NCI-H1105 treated with DMSO at 0.1 percent for 48 hours (cell line): ENCODE measurements at regions not wholly inside any gene's neighbourhood (a gene's known extent, or its start where the extent isn't known, plus 50 kb on each side); places are given as distances from the start of the nearest gene placed in this dataset.

Source experiments
- DNase-seq: peaks from one replicate; lab custom pipeline; 2025; lab: John Stamatoyannopoulos, UW

DNA sequence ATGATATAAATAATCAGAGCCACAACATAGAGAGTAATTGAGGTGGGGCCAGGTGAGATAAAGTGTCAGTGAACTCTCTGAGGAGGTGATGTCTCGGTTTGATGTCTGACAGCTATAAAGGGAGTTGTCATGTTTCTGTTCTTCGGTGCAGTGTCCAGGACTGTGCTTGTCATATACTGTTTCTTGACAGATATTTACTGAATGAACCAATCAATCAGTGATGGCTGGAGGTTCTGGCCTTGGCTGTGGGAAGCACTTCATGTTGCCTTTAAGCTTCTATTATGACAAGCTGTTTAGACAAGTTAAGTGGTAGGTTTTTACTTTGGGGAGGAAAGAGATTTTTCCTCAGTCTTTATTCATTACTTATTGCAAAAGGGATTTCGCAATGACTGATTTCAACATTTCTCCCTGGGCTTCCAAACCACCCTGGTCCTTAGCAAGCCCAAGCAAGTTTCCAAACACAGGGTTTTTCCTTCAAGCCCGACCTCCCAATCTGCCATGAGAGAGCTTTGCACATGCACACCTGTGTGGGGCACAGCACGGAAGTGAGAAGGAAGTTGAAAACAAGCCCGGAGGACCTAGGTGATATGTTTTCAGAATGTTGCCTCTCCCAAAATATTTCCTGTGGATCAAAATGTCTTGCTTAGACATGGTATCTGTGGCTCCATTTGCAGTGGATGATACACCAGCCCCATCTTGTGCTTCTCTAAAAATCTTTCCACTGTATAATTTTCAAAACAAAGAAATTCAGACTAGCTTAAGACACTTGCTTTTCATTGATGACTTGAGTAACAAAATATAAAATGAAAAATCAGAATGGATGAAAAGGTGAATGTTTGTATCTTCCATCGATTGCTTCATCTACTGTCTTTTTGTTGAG lies 567.3 kb upstream of the BTBD3 start:
- DNase-seq: no peak

DNA sequence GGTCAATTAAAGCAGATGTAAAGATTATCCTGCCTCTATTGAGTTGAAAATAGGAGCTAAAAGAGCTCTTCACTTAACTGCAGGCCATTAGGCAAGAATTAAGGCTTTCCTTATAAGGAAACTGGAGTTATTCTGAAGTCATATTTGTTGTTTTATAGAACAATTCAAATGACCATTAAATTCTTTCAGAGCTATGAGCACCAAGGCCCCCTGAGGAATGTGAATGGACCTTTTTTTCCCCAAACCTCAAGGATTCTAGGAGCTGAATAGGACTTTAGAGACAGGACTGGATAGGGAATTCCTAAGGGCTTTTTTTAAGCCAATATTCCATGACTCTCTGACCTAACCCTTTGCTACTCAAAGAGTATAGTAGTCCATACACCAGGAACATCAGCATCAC lies 565.7 kb upstream of the BTBD3 start:
- peak; percentile 93 for DNase-seq

DNA sequence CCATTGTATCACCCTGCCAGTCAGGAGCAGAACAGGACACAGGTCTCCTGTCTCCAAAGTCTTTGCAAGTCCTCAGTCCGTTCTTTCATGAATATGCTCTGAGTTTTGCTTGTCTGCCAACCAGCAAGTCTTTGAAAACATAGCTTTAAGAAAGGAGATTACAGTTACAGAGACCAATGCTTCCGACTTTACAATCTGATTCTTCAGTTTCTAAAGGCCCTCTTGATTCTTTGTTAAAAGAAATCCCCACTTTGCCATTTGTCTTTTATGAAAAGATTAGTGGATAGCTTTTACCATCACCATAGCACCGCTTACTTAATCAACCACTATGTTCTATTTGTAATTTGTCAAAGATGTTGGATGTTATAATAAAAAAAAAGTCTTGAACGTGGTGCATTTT lies 562.8 kb upstream of the BTBD3 start:
- DNase-seq: no peak

DNA sequence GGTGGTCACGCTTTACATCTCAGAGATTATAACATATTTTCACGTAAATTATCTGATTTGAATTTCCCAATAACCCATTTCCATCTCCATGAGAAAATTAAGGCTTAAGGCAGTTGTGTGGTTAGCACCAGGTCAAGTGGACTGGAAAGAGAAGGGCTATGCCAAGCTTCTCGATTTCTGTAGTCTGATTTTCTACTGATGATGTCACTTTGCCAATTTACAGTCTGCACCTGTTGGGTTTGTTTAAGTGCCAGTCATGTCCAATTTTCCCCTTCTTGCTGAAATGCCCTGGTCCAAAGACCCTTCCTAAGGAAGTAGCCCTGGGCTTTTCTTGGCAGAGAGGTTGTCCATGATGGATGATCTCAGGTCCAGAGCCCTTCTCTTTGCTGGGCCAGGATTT lies 562.3 kb upstream of the BTBD3 start:
- no peak for DNase-seq

DNA sequence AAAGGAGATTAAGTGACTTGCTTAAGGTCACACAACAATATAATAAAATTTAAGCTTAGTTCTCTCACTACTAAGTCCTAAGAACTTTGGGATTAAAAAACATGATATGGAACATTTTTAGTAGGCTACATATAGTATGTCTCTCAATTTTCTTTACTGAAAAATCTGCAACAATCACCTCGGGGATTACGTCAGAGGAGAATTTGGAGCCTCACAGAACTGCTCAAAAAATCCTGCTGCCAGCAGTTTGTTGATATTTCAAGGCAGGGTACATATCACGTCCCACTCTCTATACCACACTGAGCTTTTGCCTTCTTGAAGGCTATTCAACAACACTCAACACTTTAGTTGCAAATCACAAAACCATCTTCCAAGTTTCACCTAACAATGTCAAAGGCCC lies 561.6 kb upstream of the BTBD3 start:
- no peak for DNase-seq

DNA sequence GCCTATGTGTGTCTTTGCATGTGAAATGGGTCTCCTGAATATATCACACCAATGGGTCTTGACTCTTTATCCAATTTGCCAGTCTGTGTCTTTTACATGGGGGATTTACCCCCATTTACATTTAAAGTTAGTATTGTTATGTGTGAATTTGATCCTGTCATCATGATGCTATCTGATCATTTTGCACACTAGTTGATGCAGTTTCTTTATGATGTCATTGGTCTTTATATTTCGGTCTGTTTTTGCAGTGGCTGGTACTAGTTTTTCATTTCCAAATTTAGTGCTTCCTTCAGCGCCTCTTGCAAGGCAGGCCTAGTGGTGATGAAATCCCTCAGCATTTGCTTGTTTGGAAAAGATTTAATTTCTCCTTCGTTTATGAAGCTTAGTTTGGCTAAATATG lies 555.2 kb upstream of the BTBD3 start:
- no peak for DNase-seq

DNA sequence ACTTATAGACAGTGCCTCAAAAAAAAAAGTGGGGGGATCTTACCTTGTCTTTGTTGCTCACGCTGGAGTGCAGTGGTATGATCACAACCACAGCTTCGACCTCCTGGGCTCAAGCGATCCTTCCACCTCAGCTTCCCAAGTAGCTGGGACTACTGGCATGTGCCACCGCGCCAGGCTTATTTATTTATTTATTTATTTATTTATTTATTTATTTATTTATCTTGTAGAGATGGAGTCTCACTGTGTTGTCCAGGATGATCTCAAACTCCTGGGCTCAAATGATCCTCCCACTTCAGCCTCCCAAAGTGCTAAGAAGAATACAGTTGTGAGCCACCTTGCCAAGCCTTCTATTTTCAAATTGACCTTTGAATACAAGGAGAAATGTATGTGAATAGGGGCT lies 553.0 kb upstream of the BTBD3 start:
- no peak for DNase-seq

DNA sequence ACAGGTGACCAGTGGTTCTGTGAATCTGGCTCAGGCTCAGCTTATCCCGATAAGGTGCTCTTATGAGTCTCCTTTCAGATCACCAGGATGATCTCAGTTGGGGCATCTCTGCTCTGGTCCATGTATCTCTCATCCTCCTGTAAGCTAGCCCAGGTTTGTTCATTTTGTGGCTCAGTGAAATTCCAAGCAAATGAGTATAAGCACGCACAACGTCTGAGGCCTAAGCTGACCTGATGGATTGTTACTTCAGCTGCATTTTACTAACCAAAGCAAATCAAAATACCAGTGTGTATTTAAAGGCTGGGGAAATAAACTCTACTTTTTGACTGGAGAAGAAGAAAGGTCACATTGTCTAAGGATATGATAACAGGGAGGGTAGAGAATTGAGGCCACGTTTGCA lies 551.0 kb upstream of the BTBD3 start:
- DNase-seq: no peak

DNA sequence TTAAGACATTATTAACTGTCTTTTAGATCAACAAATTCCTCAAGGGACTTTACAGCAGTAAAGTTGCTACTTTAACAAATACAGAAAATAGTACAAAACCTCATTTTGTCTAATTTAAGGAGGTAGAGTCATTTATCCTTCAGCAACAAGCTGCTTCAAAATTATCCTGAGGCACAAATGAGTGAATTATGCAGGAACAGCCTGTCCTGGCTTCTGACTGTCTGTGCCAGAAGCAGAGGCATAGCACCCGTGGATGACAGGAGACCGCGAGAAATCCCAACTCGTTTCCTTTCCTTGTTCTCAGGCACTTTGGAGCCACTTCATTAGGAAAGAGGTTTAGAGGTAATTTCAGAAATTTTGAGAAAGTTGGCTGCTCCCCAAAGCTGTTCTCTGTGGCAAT lies 549.2 kb upstream of the BTBD3 start:
- no peak for DNase-seq

DNA sequence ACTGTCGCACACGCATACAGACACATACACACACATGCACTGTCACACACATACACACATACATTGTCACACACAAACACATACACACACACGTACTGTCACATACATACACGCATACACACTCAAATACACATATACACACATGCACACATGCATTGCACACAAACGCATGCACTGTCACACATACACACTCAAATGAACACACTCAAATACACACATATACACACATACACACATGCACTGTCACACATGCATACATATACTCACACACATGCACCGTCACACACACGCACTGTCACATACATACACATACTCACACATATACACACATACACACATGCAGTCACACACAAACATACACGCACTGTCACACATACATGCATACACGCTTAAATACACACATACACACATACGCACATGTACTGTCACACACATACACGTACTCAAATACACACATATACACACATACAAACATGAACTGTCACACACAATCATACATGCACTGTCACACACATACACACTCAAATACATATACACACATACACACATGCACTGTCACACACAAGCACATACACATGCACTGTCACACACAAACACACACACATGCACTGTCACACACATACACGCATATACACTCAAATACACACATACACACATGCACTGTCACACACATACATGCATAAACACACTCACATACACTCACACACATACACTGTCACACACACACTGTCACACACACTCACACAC lies 548.6 kb upstream of the BTBD3 start:
- no peak for DNase-seq

DNA sequence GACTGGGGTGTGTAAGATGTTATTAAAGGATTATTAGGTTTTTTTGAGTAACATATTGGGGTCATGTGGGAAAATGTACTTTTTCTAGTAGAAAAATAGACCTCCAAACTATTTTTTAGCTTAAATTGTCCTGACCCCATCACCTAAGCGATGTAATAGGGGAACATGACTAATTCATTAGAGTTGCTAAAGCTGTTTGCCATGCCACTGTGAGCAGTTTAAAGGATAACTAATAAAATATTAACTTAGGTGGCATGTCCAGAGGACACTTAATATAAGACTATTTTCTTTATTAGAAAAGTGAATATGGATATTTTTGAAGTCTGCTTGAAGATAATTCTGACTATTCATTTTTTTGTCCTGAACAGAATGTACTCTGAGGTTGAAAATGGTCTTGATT lies 545.9 kb upstream of the BTBD3 start:
- no peak for DNase-seq

DNA sequence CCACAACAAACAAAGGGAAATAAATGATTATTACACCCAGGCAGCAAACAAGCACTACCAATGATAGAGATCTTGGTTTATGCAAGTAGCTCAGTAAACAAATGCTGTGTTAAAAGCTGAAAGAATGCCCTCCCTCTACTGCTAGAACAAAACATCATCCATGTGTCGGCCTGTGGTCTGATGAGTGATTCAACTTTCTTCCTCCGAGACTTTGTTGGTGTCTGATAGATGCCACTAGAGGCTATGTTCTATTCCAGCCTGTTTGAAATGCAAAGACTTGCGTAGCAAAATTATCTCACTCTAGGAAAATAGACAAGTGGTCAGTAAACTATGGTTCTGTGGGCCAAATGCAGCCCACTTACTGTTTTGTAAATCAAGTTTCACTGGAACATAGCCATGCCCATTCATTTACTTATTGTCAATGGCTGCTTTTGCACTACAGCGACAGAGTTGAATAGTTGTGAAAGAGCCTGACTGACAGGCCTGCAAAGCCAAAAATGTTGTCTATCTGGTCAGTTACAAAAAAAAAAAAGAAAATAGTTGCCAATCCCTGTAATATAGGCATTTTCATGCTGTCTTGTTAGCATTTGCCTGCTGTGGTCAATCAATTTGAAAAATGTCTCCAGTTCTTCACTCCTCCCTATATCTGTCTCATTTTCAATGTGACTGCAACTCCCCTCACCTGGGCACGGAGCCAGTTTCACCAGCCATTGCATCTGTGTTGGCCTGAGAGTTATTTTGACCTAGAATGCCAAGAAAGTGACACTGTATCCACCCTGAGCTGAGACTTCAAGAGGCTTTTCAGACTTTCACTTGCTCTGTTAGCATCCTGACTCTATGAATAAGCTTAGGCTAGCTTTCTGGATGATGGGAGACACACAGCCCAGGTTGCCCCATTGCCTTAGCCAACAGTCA lies 544.6 kb upstream of the BTBD3 start:
- peak; percentile 40 for DNase-seq

DNA sequence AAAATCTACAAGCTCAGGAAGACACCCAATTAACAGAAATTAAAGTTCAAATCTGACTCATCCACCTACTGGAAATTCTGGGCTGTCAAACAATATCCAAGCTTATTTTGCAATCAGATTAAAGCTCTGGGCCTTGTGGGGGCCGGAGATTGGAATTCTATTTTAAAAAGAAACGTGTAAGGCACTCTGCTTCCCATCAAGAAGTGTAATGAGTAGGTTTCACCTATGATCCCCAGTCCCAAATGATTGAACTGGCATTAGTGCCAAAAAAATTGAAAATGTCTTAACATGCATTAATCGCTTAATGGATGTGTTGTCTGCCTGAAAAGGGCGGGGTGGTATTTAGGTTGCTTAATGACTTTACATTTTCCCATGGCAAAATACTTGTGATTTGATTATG lies 542.4 kb upstream of the BTBD3 start:
- no peak for DNase-seq

DNA sequence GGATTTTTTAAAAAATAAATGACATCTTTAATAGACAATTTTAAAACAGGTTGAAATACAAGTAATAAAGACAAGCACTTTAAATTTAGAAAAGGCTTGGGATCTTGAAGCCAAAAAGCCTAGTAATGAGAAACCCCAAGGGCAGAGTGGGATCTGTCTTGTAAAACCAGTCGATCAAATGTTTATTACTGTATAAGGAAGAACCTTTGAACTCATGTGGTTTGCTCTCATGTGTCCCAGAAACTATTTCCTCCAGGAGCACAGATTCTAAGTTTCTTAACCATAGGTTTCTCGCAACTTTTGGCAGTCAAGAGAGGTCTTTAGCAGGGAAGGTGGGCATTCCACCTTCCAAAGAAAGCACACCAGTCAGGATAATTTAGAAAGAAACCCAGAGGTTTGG lies 541.7 kb upstream of the BTBD3 start:
- DNase-seq: no peak

DNA sequence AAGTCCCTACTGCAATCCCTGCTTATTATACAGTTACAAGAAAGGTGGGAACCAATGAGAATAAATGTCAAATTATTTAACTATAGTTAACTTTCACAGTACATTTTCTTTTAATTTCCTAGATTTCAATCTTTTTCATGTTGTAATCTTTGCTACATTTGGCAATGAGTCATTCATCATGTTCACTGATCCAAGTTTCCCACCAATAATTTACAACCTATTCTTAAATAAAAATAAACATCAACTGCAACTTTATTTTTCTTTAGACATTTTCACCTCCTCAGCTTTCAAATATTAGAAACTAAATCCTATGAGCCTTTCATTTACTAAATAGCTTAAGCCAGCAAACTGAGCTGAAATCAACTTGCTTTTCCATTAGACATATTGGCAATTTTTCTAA lies 541.3 kb upstream of the BTBD3 start:
- no peak for DNase-seq

DNA sequence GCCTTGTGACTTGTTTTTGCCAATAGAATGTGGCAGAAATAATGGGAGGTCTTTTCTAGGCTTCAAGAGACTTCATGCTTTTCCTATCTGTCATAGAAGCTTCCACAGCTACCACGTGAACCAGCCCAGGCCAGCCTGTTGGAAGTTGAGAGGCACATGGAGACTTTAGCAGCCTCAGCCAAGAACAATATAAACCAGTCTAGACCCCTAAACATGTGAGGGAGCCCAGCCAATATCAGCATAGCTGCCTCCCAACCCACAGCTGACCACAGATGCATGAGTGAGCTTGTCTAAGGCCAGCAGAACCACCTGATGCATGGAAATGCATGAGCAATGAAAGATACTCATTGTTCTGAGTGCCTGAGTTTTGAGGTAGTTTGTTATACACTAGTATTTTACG lies 540.7 kb upstream of the BTBD3 start:
- no peak for DNase-seq

DNA sequence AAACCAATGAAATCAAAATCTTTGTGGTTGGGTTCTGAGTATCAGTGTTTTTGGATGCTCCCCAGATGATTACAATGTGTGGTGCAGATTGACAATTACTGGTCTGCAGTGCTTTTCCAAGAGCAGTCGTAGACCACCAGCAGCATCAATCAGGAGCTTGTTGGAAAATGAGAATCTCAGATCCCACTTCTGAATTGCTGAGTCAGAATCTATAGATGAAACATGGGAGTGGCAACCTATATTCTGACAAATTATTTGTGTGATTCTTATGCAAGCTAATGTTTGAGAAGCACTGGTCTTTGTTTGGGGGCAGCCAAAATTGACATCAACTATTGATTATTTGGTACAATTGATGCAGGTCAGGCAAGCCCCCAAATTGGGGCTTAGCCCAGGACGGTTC lies 539.9 kb upstream of the BTBD3 start:
- no peak for DNase-seq

DNA sequence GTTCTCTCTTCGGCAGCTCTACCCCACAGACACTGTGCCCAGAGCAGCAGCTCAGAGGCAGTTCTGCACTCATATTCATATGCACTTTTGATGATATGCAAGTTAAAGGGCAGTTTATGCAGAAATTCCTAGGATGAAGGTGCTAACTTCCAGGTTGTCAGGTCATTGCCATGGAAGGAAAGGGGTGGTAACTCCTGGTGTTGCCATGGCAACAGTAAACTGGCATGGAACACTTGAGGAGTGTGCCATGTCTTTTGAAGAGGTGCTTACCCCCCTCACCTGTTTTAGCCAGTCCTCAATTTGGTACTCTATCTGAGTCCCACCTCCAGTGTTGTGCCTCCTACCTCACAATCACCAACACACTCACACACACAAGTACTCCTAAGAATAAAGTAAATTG lies 539.4 kb upstream of the BTBD3 start:
- peak; percentile 20 for DNase-seq

DNA sequence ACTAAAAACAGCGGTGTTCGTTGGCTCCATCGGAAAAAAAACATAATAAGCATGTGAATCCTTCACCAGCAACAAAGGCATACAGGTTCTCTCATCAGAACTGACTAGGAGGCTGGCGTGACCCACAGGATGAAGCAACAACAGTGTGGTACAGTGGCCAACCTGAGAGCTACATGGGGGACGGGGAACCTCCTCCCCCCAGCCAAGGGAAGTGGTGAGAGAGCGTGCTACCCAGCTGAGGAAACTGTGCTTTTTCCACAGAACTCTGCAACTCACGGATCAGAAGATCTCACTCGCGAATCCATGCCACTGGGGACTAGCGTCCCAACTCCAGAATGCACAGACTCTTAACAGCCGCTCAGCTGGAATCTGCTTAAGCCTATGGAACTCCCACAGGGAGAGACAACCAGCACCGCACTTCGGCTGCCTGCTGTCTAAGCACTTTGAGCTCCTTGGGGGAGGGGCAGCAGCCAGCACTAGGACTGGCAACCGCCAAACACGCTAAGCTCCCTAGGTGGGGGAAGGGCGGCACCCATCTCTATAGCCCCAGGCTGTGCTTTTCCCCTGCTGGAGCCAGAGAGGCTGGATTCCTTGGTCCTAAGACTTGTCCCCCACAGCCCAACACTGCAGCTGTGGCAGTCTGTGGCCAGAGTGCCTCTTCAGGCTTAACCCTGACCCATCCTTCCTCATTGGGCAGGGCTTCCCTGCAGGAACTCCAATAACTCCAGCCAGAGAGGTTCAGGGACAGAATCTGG lies 538.3 kb upstream of the BTBD3 start:
- DNase-seq: no peak

DNA sequence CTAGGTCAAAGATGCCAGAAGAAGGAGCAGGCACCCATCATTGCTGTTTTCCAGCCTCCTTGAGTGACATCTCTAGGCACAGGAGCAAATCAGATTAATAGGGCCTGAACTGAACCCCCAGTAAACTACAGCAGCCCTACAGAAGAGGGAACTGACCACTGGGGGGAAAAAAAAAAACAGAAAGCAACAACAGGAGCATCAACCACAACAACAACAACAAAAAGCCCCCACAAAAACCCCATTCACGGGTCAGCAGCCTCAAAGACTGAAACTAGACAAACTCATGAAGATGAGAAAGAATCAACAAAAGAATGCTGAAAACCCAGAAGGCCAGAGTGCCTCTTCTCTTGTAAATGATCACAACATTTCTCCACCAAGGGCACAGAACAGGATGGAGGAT lies 537.4 kb upstream of the BTBD3 start:
- DNase-seq: no peak

DNA sequence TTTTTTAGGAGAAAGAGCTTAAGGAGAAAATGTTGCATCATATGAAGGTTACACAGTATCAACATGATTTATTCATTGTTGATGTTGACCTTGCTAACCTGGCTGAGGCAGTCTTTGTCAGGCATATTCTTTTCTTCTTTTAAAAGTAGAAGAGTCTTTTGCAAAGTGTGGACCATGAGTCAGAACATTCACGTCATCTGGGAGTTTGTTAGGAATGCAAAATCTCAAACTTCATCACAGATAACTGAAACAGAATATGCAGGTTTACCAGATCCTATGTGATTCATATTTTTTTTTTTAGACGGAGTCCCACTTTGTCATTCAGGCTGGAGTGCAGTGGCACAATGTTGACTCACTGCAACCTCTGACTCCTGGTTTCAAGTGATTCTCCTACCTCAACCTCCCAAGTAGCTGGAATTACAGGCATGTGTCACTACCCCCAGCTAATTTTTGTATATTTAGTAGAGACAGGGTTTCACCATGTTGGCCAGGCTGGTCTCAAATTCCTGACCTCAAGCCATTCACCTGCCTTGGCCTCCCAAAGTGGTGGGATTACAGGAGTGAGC lies 530.4 kb upstream of the BTBD3 start:
- no peak for DNase-seq
